ENCODE measurements at regions not wholly inside any gene's neighbourhood (a gene's known extent, or its start where the extent isn't known, plus 50 kb on each side); places are given as distances from the start of the nearest gene placed in this dataset.
"Not testable (repeated sequence)": the region's sequence is repeated elsewhere in the genome, so short reads cannot be mapped to it uniquely, and the experiment has no call there.

GRCh38 chr21:31420354-31420753 lies 76.3 kb upstream of the TIAM1 start:
- no peak for TF ChIP-seq CTCF (IDR thresholded peaks at IDR 0.05; ENCODE audit: borderline replicate concordance, insufficient read depth, low read depth, low read length)
- H3K4me3 ChIP-seq (ENCODE audit: low read depth, low read length), result no peak overlapping the region

GRCh38 chr21:31418377-31419001 lies 74.4 kb upstream of the TIAM1 start:
- no peak for TF ChIP-seq CTCF (IDR thresholded peaks at IDR 0.05; ENCODE audit: borderline replicate concordance, insufficient read depth, low read depth, low read length)
- no peak overlapping the region for H3K4me3 ChIP-seq (ENCODE audit: low read depth, low read length)

DNA sequence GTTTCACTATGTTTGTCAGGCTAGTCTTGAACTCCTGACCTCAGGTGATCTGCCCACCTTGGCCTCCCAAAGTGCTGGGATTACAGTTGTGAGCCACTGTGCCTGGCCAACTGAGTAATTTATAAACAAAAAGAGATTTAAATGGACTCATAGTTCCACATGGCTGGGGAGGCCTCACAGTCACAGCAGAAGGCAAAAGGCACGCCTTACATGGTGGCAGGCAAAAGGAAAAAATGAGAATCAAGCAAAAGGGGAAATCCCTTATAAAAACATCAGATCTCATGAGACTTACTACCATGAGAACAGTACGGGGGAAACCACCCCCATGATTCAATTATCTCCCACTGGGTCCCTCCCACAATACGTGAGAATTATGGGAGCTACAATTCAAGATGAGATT lies 73.2 kb upstream of the TIAM1 start:
- not testable (repeated sequence) for H3K4me3 ChIP-seq (ENCODE audit: low read depth, low read length)

- no peak overlapping the region for H3K4me3 ChIP-seq (ENCODE audit: low read depth, low read length)
- TF ChIP-seq CTCF (IDR thresholded peaks at IDR 0.05; ENCODE audit: borderline replicate concordance, insufficient read depth, low read depth, low read length), result no peak
These were observed 72.4 kb upstream of the TIAM1 start for GRCh38 chr21:31416465-31416864.

- no peak for TF ChIP-seq CTCF (IDR thresholded peaks at IDR 0.05; ENCODE audit: borderline replicate concordance, insufficient read depth, low read depth, low read length)
- no peak overlapping the region for H3K4me3 ChIP-seq (ENCODE audit: low read depth, low read length)
These were observed 70.4 kb upstream of the TIAM1 start for GRCh38 chr21:31414263-31415000.

DNA sequence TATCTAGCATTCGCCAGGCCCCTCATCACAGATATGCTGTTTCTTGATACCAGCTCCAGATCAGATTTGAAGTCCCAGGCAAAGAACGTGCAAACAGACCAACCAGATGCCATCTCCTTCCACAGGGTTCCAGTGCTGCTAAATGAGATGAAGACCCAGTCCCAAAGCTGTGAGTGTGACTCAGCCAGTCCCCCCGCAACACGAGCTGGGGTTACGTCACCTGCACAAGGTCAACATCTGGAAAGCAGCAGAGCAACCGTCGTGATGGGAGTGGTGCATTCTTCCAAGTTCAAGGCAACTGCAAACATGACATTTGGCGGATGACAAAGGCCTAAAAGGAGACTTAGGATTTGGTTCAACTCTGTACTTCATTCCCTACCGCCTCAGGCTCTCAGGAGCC lies 69.6 kb upstream of the TIAM1 start:
- H3K4me3 ChIP-seq (ENCODE audit: low read depth, low read length), result no peak overlapping the region
- TF ChIP-seq CTCF (IDR thresholded peaks at IDR 0.05; ENCODE audit: borderline replicate concordance, insufficient read depth, low read depth, low read length), result no peak

- TF ChIP-seq CTCF (IDR thresholded peaks at IDR 0.05; ENCODE audit: borderline replicate concordance, insufficient read depth, low read depth, low read length), result no peak
- H3K4me3 ChIP-seq (ENCODE audit: low read depth, low read length), result no peak overlapping the region
These were observed 66.6 kb upstream of the TIAM1 start for GRCh38 chr21:31410499-31411131.

Measured in GM12875 (cell line).